ENCODE measurements at regions not wholly inside any gene's neighbourhood (a gene's known extent, or its start where the extent isn't known, plus 50 kb on each side); places are given as distances from the start of the nearest gene placed in this dataset.

GRCh38 chr3:175916191-175916934, 1057.2 kb downstream of the NAALADL2 start:
- Histone ChIP-seq H3K79me2 (ENCODE audit: insufficient read depth, low read length) (no peaks in the 10 kb centered on the region), H3K36me3 (replicated peaks in 1 of 2; ENCODE audit: control insufficient read depth in 1 of 2, insufficient read depth in 2 of 2, low read length in 2 of 2) (no peaks in the 10 kb centered on the region), H2AFZ (ENCODE audit: low read length) (no peak overlapping the region), H3K4me1 (ENCODE audit: insufficient read depth, low read length) (no peaks in the 10 kb centered on the region), H3K27ac (ENCODE audit: extremely low read length, insufficient read depth, low read length) (no peak overlapping the region), H3K4me2 (ENCODE audit: low read depth, low read length) (no peak overlapping the region), H3K9me3 (ENCODE audit: low read length) (peaks cover 75% of the 10 kb centered on the region), H4K20me1 (ENCODE audit: insufficient read depth, low read length) (no peaks in the 10 kb centered on the region), H3K4me3 (replicated peaks in 1 of 3; ENCODE audit: insufficient read depth in 1 of 3, low read depth in 2 of 3, low read length in 3 of 3) (no peak overlapping the region), H3K27me3 (ENCODE audit: control insufficient read depth in 1 of 2, insufficient read depth in 2 of 2, low read length in 2 of 2) (no peaks in the 10 kb centered on the region), H3K9ac (ENCODE audit: insufficient read depth, low read depth, low read length) (no peak overlapping the region)
- no TSS peak for BruUV-seq (replicated peaks)
- in situ Hi-C loops (cut with HindIII; ENCODE audit: extremely low pct_ligation_motif_present, low pct_unique_long_range_greater_than_20kb) (no loop called here), intact Hi-C loops (cut with micrococcal nuclease; ENCODE audit: unreplicated experiment) (no loop called here)
- WGBS (ENCODE audit: low lambda C conversion rate): 23% methylated on average over 4 of the region's 4 CpGs
- POLR2A ChIA-PET: no interaction called here
- TF ChIP-seq PCBP1 (IDR thresholded peaks at IDR 0.05; ENCODE audit: borderline replicate concordance, low read depth, low read length): no peak
- TF ChIP-seq HNRNPLL (IDR thresholded peaks at IDR 0.05; ENCODE audit: low read depth, low read length, poor library complexity, severe bottlenecking): no peak
- no peak for TF ChIP-seq RELA (CRISPR knock-in tag; IDR thresholded peaks at IDR 0.05)
- FAIRE-seq: no peak
- CTCF ChIA-PET (ENCODE audit: low intra/inter-chr PET ratio, low total read pairs): no interaction called here
- no peak for DNase-seq (ENCODE audit: low spot score)
- no peak for ATAC-seq

DNA sequence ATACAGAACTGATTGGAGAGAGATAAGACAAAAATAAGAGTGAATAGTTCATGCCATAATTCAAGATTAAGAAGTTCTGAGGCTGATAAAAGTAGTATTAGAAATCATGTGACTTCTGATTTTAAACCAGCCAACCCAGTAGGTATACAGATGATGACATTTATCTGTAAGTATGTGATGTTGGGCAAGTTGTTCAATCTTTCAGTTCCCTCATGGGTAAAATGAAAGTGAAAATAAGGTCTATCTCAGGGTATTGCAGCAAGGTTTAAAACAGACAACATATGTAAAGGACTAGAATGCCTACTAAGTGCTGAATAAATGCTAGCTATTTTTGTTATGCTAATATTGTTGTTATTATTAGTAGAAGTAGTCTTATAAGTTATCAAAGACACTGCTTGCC, 1055.7 kb downstream of the NAALADL2 start:
- Histone ChIP-seq H3K9me3 (ENCODE audit: low read length) (peaks cover 79% of the 10 kb centered on the region), H3K36me3 (replicated peaks in 1 of 2; ENCODE audit: control insufficient read depth in 1 of 2, insufficient read depth in 2 of 2, low read length in 2 of 2) (no peaks in the 10 kb centered on the region), H3K27me3 (ENCODE audit: control insufficient read depth in 1 of 2, insufficient read depth in 2 of 2, low read length in 2 of 2) (no peaks in the 10 kb centered on the region), H2AFZ (ENCODE audit: low read length) (no peak overlapping the region), H3K4me2 (ENCODE audit: low read depth, low read length) (no peak overlapping the region), H3K4me1 (ENCODE audit: insufficient read depth, low read length) (no peaks in the 10 kb centered on the region), H3K4me3 (replicated peaks in 1 of 3; ENCODE audit: insufficient read depth in 1 of 3, low read depth in 2 of 3, low read length in 3 of 3) (no peak overlapping the region), H3K9ac (ENCODE audit: insufficient read depth, low read depth, low read length) (no peak overlapping the region), H4K20me1 (ENCODE audit: insufficient read depth, low read length) (no peaks in the 10 kb centered on the region), H3K27ac (ENCODE audit: extremely low read length, insufficient read depth, low read length) (no peak overlapping the region), H3K79me2 (ENCODE audit: insufficient read depth, low read length) (no peaks in the 10 kb centered on the region)
- ATAC-seq: no peak
- no peak for DNase-seq (ENCODE audit: low spot score)
- in situ Hi-C loops (cut with HindIII; ENCODE audit: extremely low pct_ligation_motif_present, low pct_unique_long_range_greater_than_20kb) (no loop called here), intact Hi-C loops (cut with micrococcal nuclease; ENCODE audit: unreplicated experiment) (no loop called here)
- CTCF ChIA-PET (ENCODE audit: low intra/inter-chr PET ratio, low total read pairs): no interaction called here
- POLR2A ChIA-PET: no interaction called here
- FAIRE-seq: no peak
- BruUV-seq (replicated peaks): no TSS peak
- no peak for TF ChIP-seq KLF6 (CRISPR knock-in tag; IDR thresholded peaks at IDR 0.05)
- TF ChIP-seq, protein P1, sequence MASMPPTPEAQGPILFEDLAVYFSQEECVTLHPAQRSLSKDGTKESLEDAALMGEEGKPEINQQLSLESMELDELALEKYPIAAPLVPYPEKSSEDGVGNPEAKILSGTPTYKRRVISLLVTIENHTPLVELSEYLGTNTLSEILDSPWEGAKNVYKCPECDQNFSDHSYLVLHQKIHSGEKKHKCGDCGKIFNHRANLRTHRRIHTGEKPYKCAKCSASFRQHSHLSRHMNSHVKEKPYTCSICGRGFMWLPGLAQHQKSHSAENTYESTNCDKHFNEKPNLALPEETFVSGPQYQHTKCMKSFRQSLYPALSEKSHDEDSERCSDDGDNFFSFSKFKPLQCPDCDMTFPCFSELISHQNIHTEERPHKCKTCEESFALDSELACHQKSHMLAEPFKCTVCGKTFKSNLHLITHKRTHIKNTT (CRISPR knock-in tag; IDR thresholded peaks at IDR 0.05): no peak
- TF ChIP-seq ZNF274 (CRISPR knock-in tag; IDR thresholded peaks at IDR 0.05): no peak
- TF ChIP-seq, protein P2, sequence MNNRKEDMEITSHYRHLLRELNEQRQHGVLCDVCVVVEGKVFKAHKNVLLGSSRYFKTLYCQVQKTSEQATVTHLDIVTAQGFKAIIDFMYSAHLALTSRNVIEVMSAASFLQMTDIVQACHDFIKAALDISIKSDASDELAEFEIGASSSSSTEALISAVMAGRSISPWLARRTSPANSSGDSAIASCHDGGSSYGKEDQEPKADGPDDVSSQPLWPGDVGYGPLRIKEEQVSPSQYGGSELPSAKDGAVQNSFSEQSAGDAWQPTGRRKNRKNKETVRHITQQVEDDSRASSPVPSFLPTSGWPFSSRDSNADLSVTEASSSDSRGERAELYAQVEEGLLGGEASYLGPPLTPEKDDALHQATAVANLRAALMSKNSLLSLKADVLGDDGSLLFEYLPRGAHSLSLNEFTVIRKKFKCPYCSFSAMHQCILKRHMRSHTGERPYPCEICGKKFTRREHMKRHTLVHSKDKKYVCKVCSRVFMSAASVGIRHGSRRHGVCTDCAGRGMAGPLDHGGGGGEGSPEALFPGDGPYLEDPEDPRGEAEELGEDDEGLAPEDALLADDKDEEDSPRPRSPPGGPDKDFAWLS (CRISPR knock-in tag; IDR thresholded peaks at IDR 0.05; ENCODE audit: borderline replicate concordance): no peak
- no peak for TF ChIP-seq NCOA1 (CRISPR knock-in tag; IDR thresholded peaks at IDR 0.05)
- TF ChIP-seq ZFYVE20 (CRISPR knock-in tag; IDR thresholded peaks at IDR 0.05; ENCODE audit: borderline replicate concordance, low read depth): no peak
- TF ChIP-seq ZIK1 (CRISPR knock-in tag; IDR thresholded peaks at IDR 0.05; ENCODE audit: borderline replicate concordance, low read depth): no peak
- TF ChIP-seq ZNF451 (CRISPR knock-in tag; IDR thresholded peaks at IDR 0.05): no peak
- TF ChIP-seq ZNF614 (CRISPR knock-in tag; IDR thresholded peaks at IDR 0.05; ENCODE audit: borderline replicate concordance): no peak
- TF ChIP-seq SMARCE1 (IDR thresholded peaks at IDR 0.05; ENCODE audit: borderline replicate concordance): no peak
- TF ChIP-seq CENPT (CRISPR knock-in tag; IDR thresholded peaks at IDR 0.05; ENCODE audit: low read depth): no peak
- TF ChIP-seq, protein P3, sequence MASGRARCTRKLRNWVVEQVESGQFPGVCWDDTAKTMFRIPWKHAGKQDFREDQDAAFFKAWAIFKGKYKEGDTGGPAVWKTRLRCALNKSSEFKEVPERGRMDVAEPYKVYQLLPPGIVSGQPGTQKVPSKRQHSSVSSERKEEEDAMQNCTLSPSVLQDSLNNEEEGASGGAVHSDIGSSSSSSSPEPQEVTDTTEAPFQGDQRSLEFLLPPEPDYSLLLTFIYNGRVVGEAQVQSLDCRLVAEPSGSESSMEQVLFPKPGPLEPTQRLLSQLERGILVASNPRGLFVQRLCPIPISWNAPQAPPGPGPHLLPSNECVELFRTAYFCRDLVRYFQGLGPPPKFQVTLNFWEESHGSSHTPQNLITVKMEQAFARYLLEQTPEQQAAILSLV (CRISPR knock-in tag; IDR thresholded peaks at IDR 0.05; ENCODE audit: borderline replicate concordance): no peak
- TF ChIP-seq KDM3A (CRISPR knock-in tag; IDR thresholded peaks at IDR 0.05; ENCODE audit: low read depth): no peak
